BLaER1 treated with 17β-estradiol and CSF1 and Interleukin-3, amounts not matched to agents 10 nM and 100 nM (cell line): ENCODE measurements at regions not wholly inside any gene's neighbourhood (a gene's known extent, or its start where the extent isn't known, plus 50 kb on each side); places are given as distances from the start of the nearest gene placed in this dataset.
A peak's percentile ranks its signal among the peaks of the same experiment; 100 is the strongest.
"Not testable (repeated sequence)": the region's sequence is repeated elsewhere in the genome, so short reads cannot be mapped to it uniquely, and the experiment has no call there.

Experiments
- H3K27ac ChIP-seq, 11 experiments: shearing (Covaris generic); formaldehyde crosslinking; 2 replicates each; pipeline ENCODE4 v1.8.1; 2022
- H3K27me3 ChIP-seq, 11 experiments: shearing (Covaris generic); formaldehyde crosslinking; 2 replicates each; pipeline ENCODE4 v1.8.1; 2022
- H3K36me3 ChIP-seq, 11 experiments: shearing (Covaris generic); formaldehyde crosslinking; 2 replicates each; pipeline ENCODE4 v1.8.1; 2022
- H3K4me1 ChIP-seq, 10 experiments: shearing (Covaris generic); formaldehyde crosslinking; 2 replicates each; pipeline ENCODE4 v1.8.1; 2022
- H3K4me2 ChIP-seq, 11 experiments: shearing (Covaris generic); formaldehyde crosslinking; 2 replicates each; pipeline ENCODE4 v1.8.1; 2022
- H3K4me3 ChIP-seq, 10 experiments: shearing (Covaris generic); formaldehyde crosslinking; 2 replicates each; pipeline ENCODE4 v1.8.1; 2022
- H3K9ac ChIP-seq, 11 experiments: shearing (Covaris generic); formaldehyde crosslinking; 2 replicates each; pipeline ENCODE4 v1.8.1; 2022
- H3K9me3 ChIP-seq, 11 experiments: shearing (Covaris generic); formaldehyde crosslinking; replicated peaks in 1 of 11; 2 replicates each; pipeline ENCODE4 v1.8.1; 2022
- H4K20me1 ChIP-seq, 11 experiments: shearing (Covaris generic); formaldehyde crosslinking; 2 replicates each; pipeline ENCODE4 v1.8.1; 2022
- Cebpa-rat ChIP-seq, 11 experiments: shearing (Covaris generic); IDR thresholded peaks; 2 replicates each; pipeline ENCODE4 v1.8.1; 2022

DNA sequence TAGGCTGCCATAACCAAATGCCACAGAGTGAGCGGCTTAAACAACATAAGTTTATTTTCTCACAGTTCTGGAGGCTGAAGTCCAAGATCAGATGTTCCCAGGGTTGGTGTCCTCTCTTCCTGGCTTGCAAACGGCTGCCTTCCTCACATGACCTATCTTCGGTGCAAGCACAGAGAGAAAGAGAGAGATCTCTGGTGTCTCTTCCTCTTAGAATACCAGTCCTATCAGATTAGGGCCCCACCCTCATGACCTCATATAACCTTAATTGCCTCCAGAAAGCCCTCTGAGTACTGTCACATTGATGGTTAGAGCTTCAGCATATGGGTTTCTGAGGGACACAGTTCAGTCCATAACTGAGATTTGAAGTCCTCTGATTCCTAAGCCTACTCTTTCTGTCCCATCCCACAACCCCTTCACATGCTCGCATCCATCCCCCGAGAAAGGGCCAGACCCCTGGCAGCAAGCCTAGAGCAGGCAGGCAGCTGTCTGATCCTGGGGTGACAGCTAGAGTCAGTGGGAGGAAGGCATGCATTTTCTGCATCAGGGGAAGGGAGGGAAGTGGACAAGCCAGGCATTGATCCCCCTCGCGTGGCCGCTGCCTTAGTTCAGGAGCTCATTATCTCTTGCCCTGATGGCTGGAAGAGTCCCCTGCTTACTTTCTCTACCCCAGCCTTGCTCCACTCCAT lies 114.1 kb downstream of the FAR1 start:
- Histone ChIP-seq H3K4me1 (peaks cover 0 to 4% (median 0%) of the 10 kb centered on the region in 10 experiments; a peak in 2 of 20 replicates), H4K20me1 (no peaks in the 10 kb centered on the region), H3K9ac (no peak overlapping the region), H3K27me3 (no peaks in the 10 kb centered on the region), H3K36me3 (no peaks in the 10 kb centered on the region), H3K4me2 (peak overlapping the region in 2 of 11 experiments; percentile 16 to 25; a peak in 2 of 22 replicates), H3K4me3 (no peak overlapping the region), H3K9me3 (no peaks in the 10 kb centered on the region), H3K27ac (no peak overlapping the region)
- no peak for TF ChIP-seq Cebpa-rat (IDR thresholded peaks at IDR 0.05)

DNA sequence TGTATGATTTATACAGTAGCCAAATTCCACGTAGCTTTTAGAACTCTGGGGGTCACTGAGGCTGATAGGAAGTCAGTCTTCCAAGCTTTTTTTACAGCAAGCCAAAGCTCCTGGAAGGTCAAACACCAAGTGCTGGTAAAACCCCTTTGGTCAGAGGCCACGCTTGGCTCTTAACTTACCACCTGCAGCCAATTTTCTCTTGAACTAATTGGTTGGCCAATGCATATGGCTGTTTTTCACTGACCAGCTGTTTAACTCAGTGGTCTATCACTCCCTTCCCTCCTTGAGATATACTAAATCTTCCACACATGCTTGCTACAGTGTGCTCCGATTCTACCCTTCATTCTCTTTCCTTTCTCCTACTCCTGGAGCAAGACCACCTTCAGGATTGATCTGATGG lies 116.0 kb downstream of the FAR1 start:
- H3K36me3 ChIP-seq = no peaks in the 10 kb centered on the region
- no peak overlapping the region for H3K27ac ChIP-seq
- no peak overlapping the region for H3K4me3 ChIP-seq
- H3K4me1 ChIP-seq = peaks cover 0 to 4% (median 0%) of the 10 kb centered on the region in 10 experiments; a peak in 2 of 20 replicates
- H3K9ac ChIP-seq = no peak overlapping the region
- no peak for TF ChIP-seq Cebpa-rat (IDR thresholded peaks at IDR 0.05)
- no peaks in the 10 kb centered on the region for H3K9me3 ChIP-seq
- no peaks in the 10 kb centered on the region for H3K27me3 ChIP-seq
- no peak overlapping the region for H3K4me2 ChIP-seq
- no peaks in the 10 kb centered on the region for H4K20me1 ChIP-seq

DNA sequence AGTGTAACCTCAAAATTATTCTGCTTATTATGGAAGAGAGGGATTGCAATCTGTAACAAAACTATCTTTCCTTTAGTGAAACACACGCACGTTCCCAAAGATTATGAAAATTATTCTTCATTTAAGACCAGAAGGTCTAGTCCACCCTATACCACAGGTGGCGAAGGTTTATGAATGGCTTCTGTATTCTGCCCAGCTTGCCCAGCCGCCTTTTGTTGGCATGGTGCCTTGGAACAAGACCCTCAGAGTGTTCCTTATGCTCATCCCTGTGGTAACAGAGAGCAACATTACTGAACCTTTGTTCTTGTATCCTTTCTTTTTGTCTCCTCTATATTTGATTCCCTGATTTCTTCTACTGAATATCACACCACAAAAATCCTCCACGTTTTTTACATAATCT lies 116.4 kb downstream of the FAR1 start:
- Histone ChIP-seq H3K4me2 (no peak overlapping the region), H3K4me1 (peaks cover 0 to 4% (median 0%) of the 10 kb centered on the region in 10 experiments; a peak in 2 of 20 replicates), H3K27ac (no peak overlapping the region), H4K20me1 (no peaks in the 10 kb centered on the region), H3K4me3 (no peak overlapping the region), H3K36me3 (no peaks in the 10 kb centered on the region), H3K9me3 (no peaks in the 10 kb centered on the region), H3K27me3 (no peaks in the 10 kb centered on the region), H3K9ac (no peak overlapping the region)
- TF ChIP-seq Cebpa-rat (IDR thresholded peaks at IDR 0.05) = no peak

DNA sequence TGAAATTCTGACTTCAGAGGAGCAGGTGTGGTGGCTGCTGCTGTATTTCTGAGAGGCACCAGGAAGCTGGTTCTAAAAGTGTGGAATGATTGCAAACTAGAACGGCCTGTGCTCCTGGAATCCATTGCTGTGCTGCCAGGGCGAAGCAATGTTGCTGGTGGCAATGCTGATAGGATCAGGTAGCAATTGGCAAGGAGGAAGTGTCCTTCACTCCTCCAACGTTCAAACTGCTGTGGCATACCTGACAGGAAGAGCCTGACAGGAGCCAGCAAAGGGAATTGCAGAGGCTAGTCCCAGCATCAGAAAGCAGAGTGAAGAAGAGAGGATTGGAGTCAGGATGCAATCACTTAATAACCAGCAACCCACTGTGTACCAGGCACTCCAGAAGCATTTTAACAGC lies 118.2 kb downstream of the FAR1 start:
- no peak overlapping the region for H3K9ac ChIP-seq
- no peaks in the 10 kb centered on the region for H4K20me1 ChIP-seq
- H3K36me3 ChIP-seq = no peaks in the 10 kb centered on the region
- no peak overlapping the region for H3K4me3 ChIP-seq
- H3K4me1 ChIP-seq = peaks cover 0 to 4% (median 0%) of the 10 kb centered on the region in 10 experiments; a peak in 2 of 20 replicates
- H3K4me2 ChIP-seq = no peak overlapping the region
- no peak overlapping the region for H3K27ac ChIP-seq
- no peaks in the 10 kb centered on the region for H3K27me3 ChIP-seq
- TF ChIP-seq Cebpa-rat (IDR thresholded peaks at IDR 0.05) = no peak
- no peaks in the 10 kb centered on the region for H3K9me3 ChIP-seq

DNA sequence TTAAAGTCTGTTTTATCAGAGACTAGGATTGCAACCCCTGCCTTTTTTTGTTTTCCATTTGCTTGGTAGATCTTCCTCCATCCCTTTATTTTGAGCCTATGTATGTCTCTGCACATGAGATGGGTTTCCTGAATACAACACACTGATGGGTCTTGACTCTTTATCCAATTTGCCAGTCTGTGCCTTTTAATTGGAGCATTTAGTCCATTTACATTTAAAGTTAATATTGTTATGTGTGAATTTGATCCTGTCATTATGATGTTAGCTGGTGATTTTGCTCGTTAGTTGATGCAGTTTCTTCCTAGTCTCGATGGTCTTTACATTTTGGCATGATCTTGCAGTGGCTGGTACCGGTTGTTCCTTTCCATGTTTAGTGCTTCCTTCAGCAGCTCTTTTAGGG lies 129.1 kb downstream of the FAR1 start:
- H3K4me1 ChIP-seq, H3K4me3 ChIP-seq, H4K20me1 ChIP-seq, H3K27ac ChIP-seq, H3K36me3 ChIP-seq, H3K4me2 ChIP-seq, H3K9ac ChIP-seq, H3K27me3 ChIP-seq: not testable (repeated sequence)
- H3K9me3 ChIP-seq = peaks cover 22 to 32% (median 26%) of the 10 kb centered on the region in 11 experiments

DNA sequence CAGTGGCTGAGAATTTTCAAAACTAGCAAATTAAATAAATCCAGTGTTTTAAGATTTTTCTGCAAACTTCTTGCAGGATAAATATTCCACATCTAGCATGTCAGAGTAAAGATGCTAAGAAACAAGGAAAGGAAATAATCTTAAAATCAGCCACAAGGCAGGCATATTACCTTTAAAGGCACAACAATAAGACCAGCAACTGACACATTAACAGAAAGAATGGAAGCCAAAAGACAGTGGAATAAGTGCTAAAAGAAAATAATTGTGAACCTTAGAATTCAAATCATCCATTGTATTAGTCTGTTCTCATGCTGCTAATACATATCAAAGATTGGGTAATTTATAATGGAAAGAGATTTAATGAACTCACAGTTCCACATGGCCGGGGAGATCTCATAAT lies 132.4 kb downstream of the FAR1 start:
- Histone ChIP-seq H3K36me3 (no peaks in the 10 kb centered on the region), H3K4me3 (no peak overlapping the region), H3K9ac (no peak overlapping the region), H4K20me1 (no peaks in the 10 kb centered on the region), H3K4me1 (no peaks in the 10 kb centered on the region), H3K4me2 (no peak overlapping the region), H3K27ac (no peak overlapping the region), H3K27me3 (no peaks in the 10 kb centered on the region), H3K9me3 (peaks cover 28 to 45% (median 36%) of the 10 kb centered on the region in 11 experiments)
- no peak for TF ChIP-seq Cebpa-rat (IDR thresholded peaks at IDR 0.05)

DNA sequence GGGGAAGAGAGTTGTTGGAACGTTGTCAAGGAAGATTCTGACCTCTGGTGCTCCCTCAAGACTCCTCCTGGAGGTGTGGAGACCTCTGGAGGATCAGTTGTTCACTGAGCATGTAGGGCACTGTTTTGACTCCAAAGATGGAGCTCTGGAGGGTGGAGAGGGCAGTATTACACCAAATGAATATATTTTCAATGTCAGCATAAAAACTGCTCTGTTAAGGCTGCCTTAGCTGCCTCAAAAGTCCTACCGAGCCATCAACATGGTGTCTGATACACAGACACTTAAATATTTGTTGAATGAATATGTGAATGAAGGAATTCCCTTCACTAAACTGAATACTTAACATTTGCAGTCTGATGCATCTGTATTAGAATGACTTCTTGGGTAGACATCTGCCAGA lies 144.2 kb upstream of the SPON1 start:
- Histone ChIP-seq H3K9ac (no peak overlapping the region), H3K4me3 (no peak overlapping the region), H3K27me3 (no peaks in the 10 kb centered on the region), H3K4me1 (no peaks in the 10 kb centered on the region), H3K36me3 (no peaks in the 10 kb centered on the region), H3K4me2 (no peak overlapping the region), H3K9me3 (peaks cover 2 to 9% (median 7%) of the 10 kb centered on the region in 11 experiments), H3K27ac (no peak overlapping the region), H4K20me1 (no peaks in the 10 kb centered on the region)
- no peak for TF ChIP-seq Cebpa-rat (IDR thresholded peaks at IDR 0.05)

DNA sequence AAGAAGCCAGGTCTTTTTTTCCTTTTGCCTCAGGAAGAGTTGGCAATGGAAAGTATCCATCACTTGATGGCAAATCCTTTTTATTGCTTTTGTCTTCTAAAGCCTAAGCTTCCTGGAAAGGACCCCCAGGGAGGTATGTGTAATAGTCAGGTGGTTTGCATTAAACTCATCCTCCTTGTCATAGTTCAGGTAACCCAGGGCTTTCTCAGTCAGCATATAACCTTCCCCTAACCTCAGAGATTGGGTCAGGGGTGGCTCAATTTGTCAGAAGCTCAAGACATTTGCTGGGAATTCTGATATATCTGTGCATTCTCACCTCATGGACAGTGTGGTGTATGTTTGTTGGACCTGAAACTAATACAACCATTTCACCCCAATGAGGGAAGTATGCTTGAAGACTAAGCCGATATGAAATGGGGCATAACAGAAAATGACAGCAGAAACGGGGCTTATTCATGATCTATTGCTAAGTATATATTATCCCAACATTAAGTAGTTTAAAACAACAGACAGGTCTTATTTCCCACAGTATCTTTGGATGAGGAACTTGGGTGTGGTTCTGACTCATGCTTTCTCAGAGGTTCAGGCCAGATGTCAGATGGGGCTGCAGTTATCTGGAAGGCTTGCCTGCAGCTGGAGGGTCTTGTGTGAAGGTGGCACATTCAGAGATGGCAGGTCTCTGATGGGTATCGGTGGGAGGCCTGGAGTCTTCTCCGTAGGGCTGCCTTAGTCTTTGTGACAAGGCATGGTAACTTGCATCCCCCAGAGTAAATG lies 135.8 kb upstream of the SPON1 start:
- H3K9me3 ChIP-seq = peaks cover 9 to 31% (median 22%) of the 10 kb centered on the region in 11 experiments; a peak in 19 of 22 replicates
- H3K4me2 ChIP-seq = peak overlapping the region in 2 of 11 experiments; percentile 10 to 25; a peak in 2 of 22 replicates
- peaks cover 0 to 7% (median 2%) of the 10 kb centered on the region in 10 experiments; a peak in 5 of 20 replicates for H3K4me1 ChIP-seq
- no peaks in the 10 kb centered on the region for H3K27me3 ChIP-seq
- no peak overlapping the region for H3K4me3 ChIP-seq
- H3K27ac ChIP-seq = no peak overlapping the region
- no peak for TF ChIP-seq Cebpa-rat (IDR thresholded peaks at IDR 0.05)
- no peak overlapping the region for H3K9ac ChIP-seq
- H4K20me1 ChIP-seq = no peaks in the 10 kb centered on the region
- no peaks in the 10 kb centered on the region for H3K36me3 ChIP-seq

DNA sequence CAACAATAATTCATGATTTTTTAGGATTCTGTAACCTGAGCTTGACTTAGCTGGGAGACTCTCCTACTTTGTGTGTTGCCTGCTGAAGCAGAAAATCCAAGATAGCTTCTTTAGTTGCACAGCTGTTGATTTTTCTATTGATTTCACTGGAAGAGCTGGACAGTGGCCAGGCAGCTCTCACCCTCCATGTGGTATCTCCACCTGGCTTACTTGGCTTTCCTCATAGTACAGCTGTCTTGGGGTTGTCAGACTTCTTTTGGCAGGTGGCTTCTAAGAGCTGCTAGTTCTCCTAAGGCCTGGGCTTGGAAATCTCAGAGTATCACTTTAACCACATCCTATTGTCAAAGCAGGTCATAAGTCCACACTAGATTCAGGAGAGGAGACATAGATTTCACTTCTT lies 130.8 kb upstream of the SPON1 start:
- Histone ChIP-seq H3K4me3 (no peak overlapping the region), H3K27me3 (no peaks in the 10 kb centered on the region), H4K20me1 (no peaks in the 10 kb centered on the region), H3K9me3 (peaks cover 9 to 31% (median 22%) of the 10 kb centered on the region in 11 experiments; a peak in 19 of 22 replicates), H3K27ac (no peak overlapping the region), H3K4me1 (peaks cover 0 to 7% (median 2%) of the 10 kb centered on the region in 10 experiments; a peak in 5 of 20 replicates), H3K4me2 (no peak overlapping the region), H3K36me3 (no peaks in the 10 kb centered on the region), H3K9ac (no peak overlapping the region)
- no peak for TF ChIP-seq Cebpa-rat (IDR thresholded peaks at IDR 0.05)
